CD14-positive monocyte (primary cell): ENCODE measurements at regions not wholly inside any gene's neighbourhood (a gene's known extent, or its start where the extent isn't known, plus 50 kb on each side); places are given as distances from the start of the nearest gene placed in this dataset.

Experiments
- DNase-seq, 3 donors: peaks; one replicate each; pipeline ENCODE4 v3.0.0-alpha.2; 2011 to 2022
- H2AFZ ChIP-seq: 2 replicates; pipeline ENCODE4 v1.6.0; 2012; ENCODE audit warnings: mild to moderate bottlenecking, low read depth, low read length, inconsistent platforms; ENCODE audit not compliant: insufficient read depth, poor library complexity, severe bottlenecking
- H3K27ac ChIP-seq, 2 donors: 1 replicate in 1 of 2; 2 replicates in 1 of 2; pipeline ENCODE4 v1.5.1; 2012 to 2013; ENCODE audit warnings: low read length in 2 of 2, control low read depth in 1 of 2, inconsistent platforms in 1 of 2, low read depth in 1 of 2, mild to moderate bottlenecking in 1 of 2
- H3K27me3 ChIP-seq, 2 donors: one replicate each; pipeline versions ENCODE4 v1.6.0 to v1.6.1; 2011 to 2013; ENCODE audit warnings: low read length in 2 of 2; ENCODE audit not compliant: control insufficient read depth in 2 of 2, insufficient read depth in 2 of 2
- H3K36me3 ChIP-seq, 2 donors: replicated peaks in 1 of 2; 1 replicate in 1 of 2; 2 replicates in 1 of 2; pipeline versions ENCODE4 v1.5.1 to v1.6.1; 2012 to 2013; ENCODE audit warnings: low read length in 2 of 2, control low read depth in 1 of 2, inconsistent platforms in 1 of 2, mild to moderate bottlenecking in 1 of 2; ENCODE audit not compliant: insufficient read depth in 2 of 2, control insufficient read depth in 1 of 2
- H3K4me1 ChIP-seq, 2 donors: 1 replicate in 1 of 2; 2 replicates in 1 of 2; pipeline versions ENCODE4 v1.5.1 to v1.6.1; 2012 to 2013; ENCODE audit warnings: low read length in 2 of 2, control low read depth in 1 of 2, inconsistent platforms in 1 of 2, mild to moderate bottlenecking in 1 of 2, moderate library complexity in 1 of 2; ENCODE audit not compliant: insufficient read depth in 2 of 2, control insufficient read depth in 1 of 2
- H3K4me2 ChIP-seq: replicated peaks from 2 replicates; pipeline ENCODE3; 2012; ENCODE audit warnings: low read length, moderate library complexity, mild to moderate bottlenecking; ENCODE audit not compliant: poor library complexity, severe bottlenecking; ENCODE audit errors: extremely low read depth
- H3K4me3 ChIP-seq, 3 experiments: fragments of 200-600 bp in 1 of 3; sonication (generic) in 1 of 3; replicated peaks in 1 of 3; 1 replicate in 2 of 3; 2 replicates in 1 of 3; pipeline ENCODE4 v1.5.1; 2011 to 2013; ENCODE audit warnings: low read length in 3 of 3, mild to moderate bottlenecking in 3 of 3, control low read depth in 2 of 3, low read depth in 2 of 3, inconsistent platforms in 1 of 3, moderate library complexity in 1 of 3
- H3K79me2 ChIP-seq: 2 replicates; pipeline ENCODE4 v1.6.0; 2012; ENCODE audit warnings: mild to moderate bottlenecking, control low read depth, inconsistent platforms, low read length, moderate library complexity; ENCODE audit not compliant: insufficient read depth
- H3K9ac ChIP-seq: 2 replicates; pipeline ENCODE4 v1.6.0; 2017; ENCODE audit warnings: low read length, mild to moderate bottlenecking; ENCODE audit not compliant: insufficient read depth, poor library complexity, severe bottlenecking
- H3K9me3 ChIP-seq, 2 donors: replicated peaks in 1 of 2; 1 replicate in 1 of 2; 2 replicates in 1 of 2; pipeline versions ENCODE4 v1.5.1 to v1.6.1; 2012 to 2013; ENCODE audit warnings: low read length in 2 of 2, control low read depth in 1 of 2; ENCODE audit not compliant: control insufficient read depth in 1 of 2, insufficient read depth in 1 of 2
- H4K20me1 ChIP-seq: 2 replicates; pipeline ENCODE4 v1.6.0; 2012; ENCODE audit warnings: mild to moderate bottlenecking, low read length, control low read depth, moderate library complexity; ENCODE audit not compliant: insufficient read depth
- H3K27ac Mint-ChIP-seq, 7 donors: one replicate each; pipeline ENCODE4 v1.8.0; 2020; ENCODE audit warnings: mild to moderate bottlenecking in 7 of 7, mixed read lengths in 7 of 7, moderate library complexity in 6 of 7, inconsistent platforms in 2 of 7
- H3K27me3 Mint-ChIP-seq, 3 donors: one replicate each; pipeline ENCODE4 v1.8.0; 2021 to 2022; ENCODE audit warnings: low read depth in 3 of 3, mild to moderate bottlenecking in 3 of 3, mixed read lengths in 3 of 3, moderate library complexity in 3 of 3, inconsistent platforms in 1 of 3
- H3K36me3 Mint-ChIP-seq, 2 donors: one replicate each; pipeline ENCODE4 v1.8.0; 2020; ENCODE audit warnings: mixed read lengths in 2 of 2, inconsistent platforms in 1 of 2, mild to moderate bottlenecking in 1 of 2
- H3K4me1 Mint-ChIP-seq: one replicate; pipeline ENCODE4 v1.8.0; 2020; ENCODE audit warnings: mild to moderate bottlenecking, mixed read lengths
- H3K4me3 Mint-ChIP-seq, 2 donors: one replicate each; pipeline ENCODE4 v1.8.0; 2020; ENCODE audit warnings: mild to moderate bottlenecking in 2 of 2, mixed read lengths in 2 of 2, moderate library complexity in 1 of 2
- H3K9me3 Mint-ChIP-seq, 7 donors: one replicate each; pipeline ENCODE4 v1.8.0; 2020 to 2022; ENCODE audit warnings: mixed read lengths in 7 of 7, mild to moderate bottlenecking in 6 of 7, moderate library complexity in 6 of 7, inconsistent platforms in 2 of 7
- CTCF ChIP-seq: fragments of 200-600 bp; IDR thresholded peaks from one replicate; pipeline ENCODE4 v1.8.0; 2022; ENCODE audit warnings: antibody characterized with exemption, mild to moderate bottlenecking
- WGBS: methylation state at CpG from one replicate; pipeline ENCODE4 v1.1.5; 2013; ENCODE audit warnings: missing lambda C conversion rate; ENCODE audit not compliant: insufficient coverage; 5-methylcytosine and 5-hydroxymethylcytosine counted together
- intact Hi-C, 2 donors: fragments of 100-400 bp; cut with micrococcal nuclease; formaldehyde crosslinking; loops; one replicate each; pipeline versions ENCODE4 v1.15.0 to v1.15.1; 2023

DNA sequence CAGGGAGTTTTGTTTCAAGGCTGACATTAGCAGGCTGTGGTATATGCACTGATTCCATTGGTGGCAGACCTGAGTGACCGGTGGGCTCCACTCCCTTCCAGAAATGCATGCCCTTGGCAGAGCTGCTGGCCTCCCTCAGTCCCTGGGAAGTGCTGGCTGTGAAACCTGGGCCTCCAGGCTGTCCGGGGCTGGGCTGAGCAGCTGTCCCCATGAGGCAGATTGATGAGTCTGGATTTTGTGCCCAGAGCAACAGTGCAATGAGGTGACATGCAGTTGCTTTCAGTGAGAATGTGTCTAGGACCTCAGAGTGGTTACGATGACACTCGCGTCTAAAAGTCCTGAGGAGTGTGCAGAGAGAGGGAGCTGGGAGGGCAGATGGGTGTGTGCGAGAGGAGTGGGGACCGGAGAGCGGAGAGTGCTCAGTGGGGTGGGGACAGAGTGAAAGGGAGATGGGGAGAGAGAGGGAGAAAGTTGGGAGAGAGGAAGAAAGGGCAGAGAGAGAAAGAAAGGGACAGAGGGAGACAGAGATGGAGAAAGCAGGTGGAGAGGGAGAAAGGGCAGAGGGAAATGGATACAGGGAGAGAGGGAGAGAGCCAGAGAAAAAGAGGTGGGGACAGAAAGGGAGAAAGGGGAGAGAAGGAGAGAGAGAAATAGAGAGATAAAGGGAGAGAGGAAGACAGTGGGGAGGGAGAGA, 978.3 kb downstream of the BRD1 start:
- WGBS, result 86% methylated on average over 7 of the region's 8 CpGs
- no peak for TF ChIP-seq CTCF
- H3K27me3 Mint-ChIP-seq, result peaks cover 1 to 9% (median 3%) of the 10 kb centered on the region in 3 donors
- no peaks in the 10 kb centered on the region for H3K36me3 Mint-ChIP-seq
- no peak overlapping the region for H3K27ac ChIP-seq
- H3K9ac ChIP-seq, result no peak overlapping the region
- H3K9me3 ChIP-seq, result peaks cover 0 to 4% of the 10 kb centered on the region in 2 donors
- no peaks in the 10 kb centered on the region for H3K4me1 Mint-ChIP-seq
- H3K4me1 ChIP-seq, result no peaks in the 10 kb centered on the region
- H2AFZ ChIP-seq, result no peak overlapping the region
- no peaks in the 10 kb centered on the region for H3K79me2 ChIP-seq
- intact Hi-C loops, result no loop called here
- no peak overlapping the region for H3K4me3 ChIP-seq
- no peaks in the 10 kb centered on the region for H4K20me1 ChIP-seq
- no peaks in the 10 kb centered on the region for H3K27me3 ChIP-seq
- H3K4me2 ChIP-seq, result no peak overlapping the region
- H3K4me3 Mint-ChIP-seq, result no peak overlapping the region
- H3K27ac Mint-ChIP-seq, result no peak overlapping the region
- DNase-seq, result no peak
- no peaks in the 10 kb centered on the region for H3K36me3 ChIP-seq
- peaks cover 0 to 2% (median 0%) of the 10 kb centered on the region in 7 donors for H3K9me3 Mint-ChIP-seq

- H3K4me3 ChIP-seq, result no peak overlapping the region
- intact Hi-C loops, result no loop called here
- Mint-ChIP-seq H3K9me3 (peaks cover 0 to 2% (median 0%) of the 10 kb centered on the region in 7 donors), H3K36me3 (no peaks in the 10 kb centered on the region), H3K4me1 (no peaks in the 10 kb centered on the region), H3K27ac (no peak overlapping the region), H3K4me3 (no peak overlapping the region), H3K27me3 (peaks cover 0 to 5% (median 0%) of the 10 kb centered on the region in 3 donors)
- H3K9ac ChIP-seq, result no peak overlapping the region
- no peaks in the 10 kb centered on the region for H3K4me1 ChIP-seq
- H3K27me3 ChIP-seq, result no peaks in the 10 kb centered on the region
- no CpG with 5 or more reads among the region's 5 CpGs for WGBS
- no peaks in the 10 kb centered on the region for H3K9me3 ChIP-seq
- no peaks in the 10 kb centered on the region for H3K36me3 ChIP-seq
- no peak overlapping the region for H3K27ac ChIP-seq
- no peak overlapping the region for H2AFZ ChIP-seq
- no peak for TF ChIP-seq CTCF
- H4K20me1 ChIP-seq, result no peaks in the 10 kb centered on the region
- H3K4me2 ChIP-seq, result no peak overlapping the region
- H3K79me2 ChIP-seq, result no peaks in the 10 kb centered on the region
- DNase-seq, result no peak
Observed at GRCh38 chr22:48846200-48846599, 981.5 kb downstream of the BRD1 start.
